NCI-H2171 treated with DMSO at 0.1 percent for 48 hours (cell line): ENCODE measurements at regions not wholly inside any gene's neighbourhood (a gene's known extent, or its start where the extent isn't known, plus 50 kb on each side); places are given as distances from the start of the nearest gene placed in this dataset.
A peak's percentile ranks its signal among the peaks of the same experiment; 100 is the strongest.
"Not testable (repeated sequence)": the region's sequence is repeated elsewhere in the genome, so short reads cannot be mapped to it uniquely, and the experiment has no call there.

Source experiments
- DNase-seq: peaks from one replicate; lab custom pipeline; 2025; lab: John Stamatoyannopoulos, UW

DNA sequence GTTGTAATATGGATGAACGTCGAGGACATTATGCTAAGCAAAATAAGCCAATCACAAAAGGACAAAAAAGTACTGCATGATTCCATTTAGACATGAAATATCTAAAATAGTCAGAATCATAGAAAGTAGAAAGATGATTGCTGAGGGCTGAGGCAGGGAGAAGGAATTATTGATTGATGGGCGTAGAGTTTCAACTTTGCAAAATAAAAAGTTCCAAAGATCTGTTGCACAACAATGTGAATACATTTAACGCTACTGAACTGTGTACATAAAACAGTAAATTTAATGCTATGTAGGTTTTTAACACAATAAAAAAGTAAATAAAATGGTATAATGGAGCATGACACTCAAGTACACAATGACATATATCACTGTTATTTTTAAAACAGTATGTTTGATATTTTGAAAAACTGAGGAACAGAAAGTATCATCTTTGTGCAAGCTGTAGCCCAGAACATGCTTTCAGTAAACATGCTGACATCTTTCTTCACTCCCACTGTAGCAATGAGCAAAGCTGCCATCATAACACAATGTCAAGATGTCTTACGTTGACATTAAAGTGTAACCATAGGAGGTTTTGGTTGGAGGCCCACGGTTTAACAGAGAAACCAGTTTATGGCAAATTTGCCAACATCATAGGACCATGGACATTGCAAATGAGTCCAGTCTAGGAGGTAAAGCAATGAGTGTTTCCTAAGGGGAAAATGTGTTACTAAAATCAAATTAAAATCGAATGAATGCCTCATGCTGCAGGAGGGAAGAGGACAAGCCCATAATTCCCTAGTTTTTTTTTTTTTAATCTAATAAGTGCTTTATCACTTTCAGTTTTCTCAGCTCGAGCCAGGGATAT, 125.8 kb upstream of the SGCD start:
- no peak for DNase-seq

DNA sequence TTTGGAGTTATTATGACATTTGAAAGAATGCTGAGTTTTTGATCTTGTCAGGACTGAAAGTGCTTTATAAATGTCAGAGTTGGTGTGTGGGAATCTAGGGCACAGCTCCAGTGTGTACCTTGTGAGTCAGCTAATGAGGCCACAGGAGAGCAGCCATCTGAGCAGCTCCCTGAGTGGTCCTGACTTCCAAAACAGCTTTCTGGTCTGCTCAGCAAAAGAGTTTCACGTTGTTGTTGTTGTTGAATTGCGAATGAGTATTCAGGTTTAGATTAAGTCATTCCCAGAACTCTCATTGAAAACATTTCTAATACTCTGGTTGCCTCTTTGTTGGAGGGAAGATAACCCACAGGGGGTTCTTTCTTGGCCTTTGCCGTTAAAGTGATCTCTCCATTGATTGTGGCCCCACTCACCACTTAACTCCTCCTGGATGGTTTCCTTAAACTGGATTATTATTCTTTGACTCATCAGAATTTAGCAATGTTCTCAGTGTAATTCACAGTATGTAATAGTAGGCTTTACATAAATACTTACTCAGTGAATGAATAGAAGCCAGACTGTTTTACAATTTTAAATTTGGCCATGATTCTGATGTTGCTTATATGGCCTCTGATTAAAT, 125.1 kb upstream of the SGCD start:
- DNase-seq = no peak

DNA sequence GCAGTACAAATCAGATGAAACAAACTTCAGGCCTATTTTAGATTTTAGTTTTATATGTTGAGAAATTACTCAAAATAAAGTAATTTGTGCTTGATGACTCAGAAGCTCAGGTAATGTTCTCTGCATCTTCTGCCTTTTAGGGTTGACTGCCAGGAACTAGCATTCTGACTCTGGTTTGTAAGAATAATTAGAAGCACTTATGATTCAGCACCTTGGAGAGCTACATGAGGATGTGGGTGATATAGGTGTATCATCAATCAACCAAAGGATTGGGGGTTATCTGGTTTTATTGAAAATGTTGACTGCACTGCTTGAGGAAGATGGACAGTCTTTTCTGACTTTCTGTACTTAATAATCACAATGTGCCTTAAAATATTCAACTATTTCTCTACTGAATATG, 118.7 kb upstream of the SGCD start:
- no peak for DNase-seq

DNA sequence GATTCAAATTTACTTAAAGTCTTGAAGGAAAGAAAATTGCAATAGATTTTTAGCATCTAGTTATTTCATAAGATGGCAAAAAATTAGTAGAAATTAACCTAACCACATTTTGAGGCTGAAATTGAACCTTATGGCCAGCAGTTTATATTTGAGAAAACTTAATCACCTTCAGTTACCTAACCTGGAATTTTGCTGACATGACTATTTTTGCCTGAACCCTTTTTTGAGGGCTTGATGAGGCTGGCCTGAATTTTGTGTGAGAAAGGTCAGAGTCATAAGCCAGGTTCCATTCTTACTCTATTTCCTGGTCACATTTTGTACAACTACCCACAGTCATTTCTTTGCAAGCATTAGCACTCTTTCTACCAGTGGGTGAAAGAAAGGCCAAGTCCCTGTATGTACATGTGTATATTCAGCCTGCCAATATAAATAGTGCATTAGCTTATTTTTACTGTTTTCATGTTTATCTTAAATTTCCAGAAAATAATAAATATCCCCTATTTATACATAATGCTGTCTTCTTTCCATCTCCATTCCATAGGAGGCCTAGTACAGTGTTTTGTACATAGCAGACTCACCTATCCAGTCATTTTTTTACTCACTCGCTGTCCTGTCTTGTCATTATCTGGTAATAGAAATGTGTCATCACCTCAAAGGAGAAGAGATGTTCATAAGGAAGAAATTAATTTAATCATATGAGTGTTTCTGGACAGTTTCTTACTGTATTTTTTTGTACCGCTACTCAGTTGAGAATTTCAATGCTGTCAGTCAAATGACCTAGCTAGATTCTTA, 108.4 kb upstream of the SGCD start:
- no peak for DNase-seq

DNA sequence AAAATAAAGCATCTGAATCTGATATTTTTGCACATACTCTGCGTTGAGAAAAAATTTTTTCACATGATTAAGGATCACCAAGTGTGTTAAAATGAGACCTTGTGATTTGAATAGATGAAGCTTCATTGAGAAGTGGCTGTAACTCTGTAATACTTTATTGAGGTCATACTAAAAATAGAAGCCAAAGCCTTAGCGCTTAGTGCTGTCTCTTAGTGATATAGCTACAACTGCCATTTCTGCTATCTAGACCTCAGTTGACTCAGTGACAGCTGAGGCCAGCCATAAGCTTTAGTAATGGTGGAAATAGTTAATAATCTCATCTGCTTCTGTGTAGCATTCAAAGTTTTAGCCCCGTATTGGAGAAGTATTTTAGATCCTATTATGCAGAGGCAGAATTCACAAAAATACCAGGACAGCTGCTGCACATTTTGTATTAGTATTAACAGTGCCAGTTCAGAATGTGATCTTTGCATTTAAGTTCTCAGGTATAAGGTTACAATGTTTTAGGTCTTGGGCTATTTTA, 107.4 kb upstream of the SGCD start:
- DNase-seq = peak; percentile 60

DNA sequence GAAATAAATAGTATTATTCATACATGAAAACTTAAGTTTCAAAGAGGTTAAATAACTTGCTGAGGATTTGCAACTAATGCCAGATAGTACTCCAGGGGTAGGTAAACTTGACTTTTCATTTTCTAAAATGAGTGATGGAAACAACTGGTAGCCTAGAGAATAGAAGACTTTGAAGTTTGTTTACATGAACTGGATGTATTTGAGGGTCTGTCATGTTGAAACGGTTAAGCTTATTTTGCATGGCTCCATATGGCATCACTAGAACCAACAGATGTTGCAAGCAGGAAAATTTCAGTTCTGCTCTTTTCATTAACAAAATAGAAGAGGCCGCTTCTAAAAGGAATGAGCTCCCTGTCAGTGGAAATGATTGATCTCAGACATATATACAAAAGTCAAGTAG, 105.1 kb upstream of the SGCD start:
- peak; percentile 88 for DNase-seq

DNA sequence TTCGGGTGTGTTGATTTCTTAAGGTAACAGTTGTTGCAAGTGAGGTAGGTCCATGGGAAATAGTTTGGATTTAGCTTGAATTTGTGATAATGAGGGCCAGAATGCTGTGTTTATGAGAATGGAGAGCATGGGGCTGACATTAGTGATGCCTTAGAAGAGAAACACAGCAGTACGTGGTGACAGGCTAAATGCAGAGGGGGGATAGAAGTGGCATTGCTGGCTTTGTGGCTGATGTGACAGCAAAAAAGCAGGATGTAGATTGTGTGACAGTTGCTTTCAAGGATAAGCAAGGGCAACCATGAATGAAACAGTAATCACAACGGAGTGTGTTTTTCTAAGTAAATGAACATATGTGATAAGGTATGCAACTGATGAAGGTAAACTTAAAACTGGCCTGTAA, 103.4 kb upstream of the SGCD start:
- no peak for DNase-seq

DNA sequence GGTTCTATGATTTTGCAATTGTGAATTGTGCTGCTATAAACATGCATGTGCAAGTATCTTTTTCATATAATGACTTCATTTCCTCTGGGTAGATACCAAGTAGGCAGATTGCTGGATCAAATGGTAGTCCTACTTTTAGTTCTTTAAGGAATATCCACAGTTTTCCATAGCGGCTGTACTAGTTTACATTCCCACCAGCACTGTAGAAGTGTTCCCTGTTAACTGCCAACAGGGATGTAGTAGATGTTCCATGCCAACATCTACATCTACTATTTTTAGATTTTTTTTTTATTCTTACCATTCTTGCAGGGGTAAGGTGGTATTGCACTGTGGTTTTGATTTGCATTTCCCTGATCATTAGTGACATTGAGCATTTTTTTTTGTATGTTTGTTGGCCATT, 100.5 kb upstream of the SGCD start:
- not testable (repeated sequence) for DNase-seq

DNA sequence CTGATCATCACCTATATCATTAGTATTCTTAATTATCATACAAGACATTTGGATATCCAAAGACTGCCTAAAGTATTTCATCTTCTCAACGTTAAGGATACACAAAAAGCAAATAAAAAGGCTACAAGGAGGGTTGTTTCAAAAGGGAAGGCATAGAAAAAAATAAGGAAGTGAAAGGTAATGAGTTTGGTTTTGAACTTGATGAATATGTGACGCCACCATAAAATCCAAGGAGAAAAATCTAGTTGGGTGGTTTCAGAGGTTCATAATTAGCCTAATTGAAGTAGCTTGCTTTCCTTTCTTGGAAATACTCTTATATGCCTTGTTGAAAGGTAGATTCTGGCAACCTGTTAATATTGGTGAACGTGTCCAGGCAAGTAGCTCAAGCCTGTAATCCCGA, 96.1 kb upstream of the SGCD start:
- DNase-seq = no peak

DNA sequence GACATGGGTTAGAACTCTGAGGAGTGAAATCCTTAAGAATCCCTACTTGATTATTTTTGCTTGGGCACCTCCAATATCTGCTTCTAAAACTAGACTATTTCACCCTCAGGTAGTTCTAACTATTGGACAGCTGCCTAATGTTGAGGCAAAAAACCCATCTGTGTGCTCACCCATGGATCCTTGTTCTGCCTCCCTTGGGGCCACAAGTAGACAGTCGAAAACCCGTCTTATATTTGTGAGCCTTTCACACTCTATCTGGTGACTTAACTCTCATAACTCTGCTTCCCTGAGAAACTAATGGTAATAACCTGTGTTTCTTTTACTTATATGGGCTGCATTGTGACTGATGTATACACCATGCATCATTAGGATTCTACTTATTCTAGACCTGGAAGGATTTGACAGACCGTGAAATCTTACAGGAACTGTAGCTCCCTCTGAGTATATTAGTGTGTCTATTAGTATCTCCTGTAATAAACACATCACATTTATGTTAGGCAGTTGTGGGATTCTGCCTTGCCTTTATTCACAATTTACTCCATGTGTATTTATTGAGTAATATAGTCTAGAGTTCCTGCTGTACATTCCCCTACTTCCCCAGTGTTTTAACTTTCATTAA, 94.6 kb upstream of the SGCD start:
- DNase-seq = peak; percentile 65

DNA sequence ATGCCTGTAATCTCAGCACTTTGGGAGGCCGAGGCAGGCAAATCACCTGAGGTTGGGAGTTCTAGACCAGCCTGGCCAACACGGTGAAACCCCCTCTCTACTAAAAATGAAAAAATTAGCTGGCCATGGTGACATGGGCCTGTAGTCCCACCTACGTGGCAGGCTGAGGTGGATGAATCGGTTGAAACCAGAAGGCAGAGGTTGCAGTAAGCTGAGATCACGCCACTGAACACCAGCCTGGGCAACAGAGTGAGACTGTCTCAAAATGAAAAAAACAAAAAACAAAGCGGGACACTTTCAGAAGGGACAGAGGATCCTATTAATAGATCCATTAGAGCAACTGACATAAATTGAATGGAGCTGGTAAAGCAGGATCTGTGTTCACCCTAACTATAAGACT, 89.6 kb upstream of the SGCD start:
- no peak for DNase-seq

DNA sequence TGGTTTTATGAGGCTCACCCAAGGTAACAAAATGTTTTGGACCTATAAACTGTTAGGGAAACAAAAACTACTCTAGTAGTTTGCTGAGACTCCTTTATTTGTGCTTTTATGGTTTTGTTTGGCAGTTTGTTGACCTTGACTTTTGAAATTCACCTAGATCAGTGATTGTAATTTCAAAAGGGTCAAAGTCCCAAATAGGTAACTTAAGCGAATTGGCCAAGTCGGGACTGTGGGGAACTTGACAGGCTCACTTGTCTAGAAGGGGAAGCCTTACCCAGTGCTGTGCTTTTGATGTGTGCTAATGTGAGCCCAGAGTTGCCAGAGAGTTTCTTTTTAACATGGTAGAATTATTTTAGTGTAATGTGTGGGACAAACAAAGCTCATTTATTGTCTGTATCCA, 87.2 kb upstream of the SGCD start:
- no peak for DNase-seq

DNA sequence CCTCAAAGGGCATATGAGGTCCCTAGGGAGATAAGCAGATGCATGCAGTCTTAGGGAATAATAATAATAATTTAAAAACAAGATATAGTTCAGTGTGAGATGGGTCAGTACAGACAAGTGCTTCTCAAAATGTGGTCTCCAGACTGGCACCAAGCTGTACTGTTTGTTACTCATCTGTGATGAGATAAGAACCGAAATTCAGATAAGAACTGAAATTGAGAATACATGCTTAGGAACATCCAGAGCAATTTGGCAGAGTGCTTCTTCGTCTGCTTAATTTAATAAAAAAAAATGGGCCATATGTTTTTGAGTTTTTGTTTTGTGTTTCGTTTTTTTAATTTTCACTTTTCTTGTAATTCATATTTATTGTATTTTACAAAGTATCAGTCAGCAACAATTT, 86.5 kb upstream of the SGCD start:
- peak; percentile 32 for DNase-seq

DNA sequence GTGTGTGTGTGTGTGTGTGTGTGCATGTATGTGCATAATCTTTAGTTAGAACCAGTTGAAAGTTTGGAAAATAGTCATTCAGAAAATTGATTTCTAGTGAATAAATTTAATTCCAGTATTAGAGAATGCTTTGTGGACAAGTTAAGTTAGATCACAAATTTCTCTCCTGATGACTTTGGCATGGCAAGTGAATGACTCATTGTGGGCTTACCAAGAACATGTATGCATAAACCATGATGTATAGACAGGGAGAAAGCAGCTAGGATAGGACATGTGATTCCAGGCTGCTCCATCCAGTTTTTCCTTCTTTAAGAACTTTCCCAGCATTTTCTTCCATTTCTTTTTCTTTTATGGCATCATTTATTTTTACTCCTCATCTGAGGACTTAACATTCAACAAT, 85.7 kb upstream of the SGCD start:
- no peak for DNase-seq

DNA sequence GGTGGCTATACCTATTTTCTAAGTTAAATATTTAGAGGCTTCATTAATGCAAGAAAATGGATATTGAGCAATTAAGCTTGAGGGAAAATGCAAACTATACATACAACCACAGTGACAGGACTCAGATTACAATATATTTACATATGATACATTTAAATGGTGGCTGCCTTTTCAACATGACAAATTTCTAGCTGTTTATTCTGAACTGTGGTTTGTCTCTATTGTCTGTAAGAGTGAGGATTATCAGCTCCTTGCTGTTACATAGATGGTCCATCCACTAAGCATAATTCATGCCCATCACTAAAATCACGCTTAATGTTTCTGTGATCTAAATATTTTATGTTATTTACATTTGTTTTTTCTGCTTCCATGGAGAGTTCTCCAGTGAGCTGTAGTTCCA, 81.1 kb upstream of the SGCD start:
- peak; percentile 23 for DNase-seq

DNA sequence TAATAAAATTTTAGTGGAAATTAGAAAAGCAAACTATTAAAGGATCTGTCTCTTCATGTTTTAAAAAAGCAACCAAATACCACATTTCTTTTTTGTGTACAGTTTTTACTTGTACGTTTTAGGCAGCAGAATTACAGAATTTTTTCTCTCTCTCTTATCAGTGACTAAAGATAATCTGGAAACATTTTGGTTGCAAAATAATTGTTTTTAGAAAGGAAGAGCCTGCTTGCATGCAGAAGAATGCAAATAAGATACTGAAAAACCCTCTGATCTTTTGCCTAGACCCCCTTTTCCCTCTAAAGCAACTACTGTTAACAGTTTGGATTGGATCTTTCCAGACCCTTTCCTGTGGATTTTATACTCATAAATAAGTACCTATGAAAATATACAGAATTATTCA, 75.9 kb upstream of the SGCD start:
- no peak for DNase-seq

DNA sequence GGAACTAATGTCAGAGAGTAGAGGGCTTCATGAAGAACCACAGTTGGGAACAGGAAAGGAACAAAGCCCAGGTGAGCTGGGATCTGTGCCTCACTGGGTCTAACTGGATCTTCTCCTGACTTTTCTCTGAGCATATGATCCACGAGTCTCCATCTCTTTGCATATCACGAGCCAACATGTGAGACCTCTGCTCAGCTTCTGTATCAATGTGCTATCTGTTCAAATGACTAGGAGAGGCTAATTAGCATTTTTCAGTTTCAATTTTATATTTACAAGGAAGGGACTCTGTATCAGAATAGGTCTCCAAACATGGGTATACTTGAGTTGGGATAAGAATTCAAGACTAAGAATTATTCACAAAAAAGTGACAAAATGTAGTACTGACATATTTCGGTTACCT, 73.8 kb upstream of the SGCD start:
- no peak for DNase-seq

DNA sequence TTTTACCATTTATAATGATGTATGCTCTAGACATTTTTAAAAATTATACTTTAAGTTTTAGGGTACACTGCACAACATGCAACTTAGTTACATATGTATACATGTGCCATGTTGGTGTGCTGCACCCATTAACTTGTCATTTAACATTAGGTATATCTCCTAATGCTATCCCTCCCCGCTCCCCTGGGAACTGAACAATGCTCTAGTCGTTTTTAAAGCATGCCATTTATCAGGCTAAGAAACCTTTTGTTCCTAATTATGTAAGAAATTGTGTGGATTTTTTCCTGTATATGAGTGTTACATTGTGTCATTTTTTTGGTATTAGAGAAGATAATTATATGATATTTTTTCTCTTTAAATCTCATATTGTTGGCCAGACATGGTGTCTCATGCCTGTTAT, 72.8 kb upstream of the SGCD start:
- no peak for DNase-seq

DNA sequence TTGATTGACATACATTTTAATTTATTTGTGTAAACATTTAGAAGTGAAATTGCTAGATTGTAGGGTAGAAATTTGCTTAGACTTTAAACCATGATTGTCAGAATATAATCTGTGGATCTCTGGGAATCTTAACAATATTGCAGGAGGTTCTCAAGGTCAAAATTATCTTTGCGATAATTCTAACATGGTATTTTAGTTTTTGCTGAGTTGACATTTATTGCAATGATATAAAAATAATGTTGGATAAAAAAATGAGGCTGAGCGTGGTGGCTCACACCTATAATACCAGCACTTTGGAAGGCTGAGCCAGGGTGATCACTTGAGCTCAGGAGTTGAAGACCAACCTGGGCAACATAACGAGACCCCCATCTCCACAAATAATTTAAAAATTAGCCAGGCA, 70.3 kb upstream of the SGCD start:
- DNase-seq = no peak

DNA sequence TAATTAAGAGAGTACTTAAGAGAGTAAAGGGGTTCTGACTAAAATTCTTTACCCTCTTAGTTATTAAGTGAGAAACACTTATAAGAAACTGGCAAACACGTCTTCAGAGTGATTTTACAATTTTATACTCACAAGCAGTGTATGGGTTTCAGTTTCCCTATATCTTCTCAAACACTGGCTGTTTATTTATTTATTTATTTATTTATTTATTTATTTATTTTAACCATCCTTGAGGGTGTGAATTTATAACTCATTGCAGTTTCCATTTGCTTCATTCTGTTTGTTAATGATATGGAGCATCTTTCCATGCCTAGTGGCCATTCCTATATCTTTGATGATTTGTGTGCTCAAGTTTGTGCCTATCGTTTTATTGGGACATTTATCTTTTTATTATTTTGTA, 68.0 kb upstream of the SGCD start:
- peak; percentile 32 for DNase-seq

DNA sequence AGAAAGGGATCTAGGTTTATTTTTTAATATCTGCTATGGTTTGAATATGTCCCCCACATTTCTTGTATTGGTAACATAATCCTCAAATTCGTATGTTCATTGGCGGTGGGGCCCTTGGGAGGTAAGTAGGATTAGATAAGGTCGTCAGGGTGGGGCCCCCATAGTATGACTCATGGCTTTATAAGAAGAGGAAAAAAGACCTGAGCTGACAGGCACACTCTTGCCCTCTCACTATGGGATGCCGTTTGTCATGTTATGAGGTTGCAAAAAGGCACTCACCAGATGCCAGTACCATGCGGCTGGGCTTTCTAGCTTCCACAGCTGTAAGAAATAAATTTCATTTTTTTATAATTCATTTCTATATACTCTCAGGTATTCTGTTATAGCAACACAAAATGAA, 67.3 kb upstream of the SGCD start:
- peak; percentile 85 for DNase-seq

DNA sequence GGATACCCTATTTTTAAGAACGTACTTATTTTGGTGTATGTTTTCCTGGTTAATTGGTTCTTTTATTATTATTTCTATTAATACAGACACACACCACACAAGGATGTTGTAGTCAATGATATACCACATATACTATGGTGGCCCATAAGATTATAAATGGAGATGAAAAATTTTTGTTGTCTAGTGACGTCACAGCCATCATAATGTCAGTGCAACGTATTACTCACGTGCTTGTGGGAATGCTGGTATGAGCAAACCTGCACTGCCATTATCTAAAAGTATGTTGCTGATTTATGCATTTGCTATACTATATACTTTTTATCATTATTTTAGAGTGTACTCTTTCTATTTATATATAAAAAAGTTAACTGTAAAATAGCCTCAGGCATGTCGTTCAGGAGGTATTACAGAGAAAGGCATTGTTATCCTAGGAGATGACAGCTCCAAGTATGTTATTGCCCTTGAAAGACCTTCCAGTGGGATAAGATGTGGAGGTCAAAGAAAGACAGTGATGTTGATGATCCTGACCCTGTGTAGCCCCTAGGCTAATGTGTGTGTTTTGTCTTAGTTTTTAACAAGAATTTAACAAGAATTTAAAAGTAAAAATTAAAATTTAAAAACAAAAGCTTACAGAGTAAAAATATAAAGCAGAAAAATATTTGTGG, 65.6 kb upstream of the SGCD start:
- no peak for DNase-seq
